ENCODE measurements at regions not wholly inside any gene's neighbourhood (a gene's known extent, or its start where the extent isn't known, plus 50 kb on each side); places are given as distances from the start of the nearest gene placed in this dataset.
A peak's percentile ranks its signal among the peaks of the same experiment; 100 is the strongest.

- no peak for TF ChIP-seq ZNF83 (CRISPR knock-in tag; IDR thresholded peaks at IDR 0.05; ENCODE audit: borderline replicate concordance)
- TF ChIP-seq MED1 (CRISPR knock-in tag; IDR thresholded peaks at IDR 0.05), result peak; percentile 98
- no peak for TF ChIP-seq EHMT2 (IDR thresholded peaks at IDR 0.05; ENCODE audit: borderline replicate concordance, low read depth, low read length)
- no peak for TF ChIP-seq POLR2AphosphoS2 (IDR thresholded peaks at IDR 0.05; ENCODE audit: low read depth, low read length)
- no peak for TF ChIP-seq JDP2 (CRISPR knock-in tag; IDR thresholded peaks at IDR 0.05; ENCODE audit: borderline replicate concordance)
- no peak for TF ChIP-seq CBX2 (IDR thresholded peaks at IDR 0.05; ENCODE audit: low read depth, low read length)
- TF ChIP-seq CBX2 (CRISPR knock-in tag; IDR thresholded peaks at IDR 0.05; ENCODE audit: low read depth), result no peak
- no peak for TF ChIP-seq ZNF615 (CRISPR knock-in tag; IDR thresholded peaks at IDR 0.05; ENCODE audit: borderline replicate concordance)
- no peak for TF ChIP-seq ZSCAN12 (CRISPR knock-in tag; IDR thresholded peaks at IDR 0.05)
- no peak for TF ChIP-seq AGO1 (IDR thresholded peaks at IDR 0.05; ENCODE audit: low read depth, low read length, poor library complexity, severe bottlenecking)
- no peak for TF ChIP-seq RBM39 (IDR thresholded peaks at IDR 0.05; ENCODE audit: low read depth, low read length, poor library complexity, severe bottlenecking)
- peak; percentile 26; the same call in 1 of the 2 replicates for TF ChIP-seq ZNF235 (CRISPR knock-in tag; IDR thresholded peaks at IDR 0.05; ENCODE audit: borderline replicate concordance)
- TF ChIP-seq HDAC6 (IDR thresholded peaks at IDR 0.05; ENCODE audit: low read depth, low read length), result no peak
- TF ChIP-seq TBX2 (CRISPR knock-in tag; IDR thresholded peaks at IDR 0.05; ENCODE audit: borderline replicate concordance), result peak; percentile 93
- peak; percentile 88 for TF ChIP-seq BCL6 (CRISPR knock-in tag; IDR thresholded peaks at IDR 0.05)
- TF ChIP-seq ZSCAN5A (CRISPR knock-in tag; IDR thresholded peaks at IDR 0.05; ENCODE audit: borderline replicate concordance), result no peak
- TF ChIP-seq JUN (CRISPR knock-in tag; IDR thresholded peaks at IDR 0.05), result peak; percentile 83; the same call in 1 of the 2 replicates
- TF ChIP-seq GPN1 (CRISPR knock-in tag; IDR thresholded peaks at IDR 0.05; ENCODE audit: borderline replicate concordance), result no peak
- no peak for TF ChIP-seq SETDB1 (CRISPR knock-in tag; IDR thresholded peaks at IDR 0.05; ENCODE audit: borderline replicate concordance)
- TF ChIP-seq MTF2 (CRISPR knock-in tag; IDR thresholded peaks at IDR 0.05; ENCODE audit: borderline replicate concordance), result no peak
- TF ChIP-seq THAP8 (CRISPR knock-in tag; IDR thresholded peaks at IDR 0.05; ENCODE audit: borderline replicate concordance), result no peak
- TF ChIP-seq IRF1 (CRISPR knock-in tag; IDR thresholded peaks at IDR 0.05; ENCODE audit: low read depth), result no peak
- TF ChIP-seq ZNF33A (CRISPR knock-in tag; IDR thresholded peaks at IDR 0.05; ENCODE audit: borderline replicate concordance), result no peak
- peak; percentile 88 for TF ChIP-seq PHF21A (CRISPR knock-in tag; IDR thresholded peaks at IDR 0.05)
Measured at GRCh38 chr16:85515830-85516397, 97.2 kb upstream of the GSE1 start (continued).
